ENCODE measurements at regions not wholly inside any gene's neighbourhood (a gene's known extent, or its start where the extent isn't known, plus 50 kb on each side); places are given as distances from the start of the nearest gene placed in this dataset.

- TF ChIP-seq CTCF (IDR thresholded peaks at IDR 0.05; ENCODE audit: control extremely low read depth, extremely low read depth, low read depth, missing control alignments): no peak
- DNase-seq (ENCODE audit: extremely low spot score): no peak
- CTCF ChIA-PET: no interaction called here
- POLR2A ChIA-PET: no interaction called here
Measured at GRCh38 chr5:2113348-2114131, 230.8 kb upstream of the IRX4 start.

GRCh38 chr5:2112173-2113025, 229.7 kb upstream of the IRX4 start:
- no peak for DNase-seq (ENCODE audit: extremely low spot score)
- ChIA-PET CTCF (interaction anchor here (1.4 kb wide), 1 partner anchor 9 kb away, joined by 3 read pairs; no protein-coding TSS in a partner anchor), POLR2A (no interaction called here)

GRCh38 chr5:2111569-2112105, 228.9 kb upstream of the IRX4 start:
- CTCF ChIA-PET: interaction anchor here (1.4 kb wide), 1 partner anchor 10 kb away, joined by 3 read pairs; no protein-coding TSS in a partner anchor
- POLR2A ChIA-PET: no interaction called here
- TF ChIP-seq CTCF (IDR thresholded peaks at IDR 0.05; ENCODE audit: control extremely low read depth, extremely low read depth, low read depth, missing control alignments): no peak
- DNase-seq (ENCODE audit: extremely low spot score): no peak

More at GRCh38 chr5:2112173-2113025, 229.7 kb upstream of the IRX4 start:
- TF ChIP-seq CTCF (IDR thresholded peaks at IDR 0.05; ENCODE audit: control extremely low read depth, extremely low read depth, low read depth, missing control alignments): no peak

- no peak for TF ChIP-seq CTCF (IDR thresholded peaks at IDR 0.05; ENCODE audit: control extremely low read depth, extremely low read depth, low read depth, missing control alignments)
Measured at GRCh38 chr5:2110934-2111462, 228.3 kb upstream of the IRX4 start.

GRCh38 chr5:2110137-2110933, 227.6 kb upstream of the IRX4 start:
- TF ChIP-seq CTCF (IDR thresholded peaks at IDR 0.05; ENCODE audit: control extremely low read depth, extremely low read depth, low read depth, missing control alignments): no peak
- ChIA-PET POLR2A (no interaction called here), CTCF (no interaction called here)
- DNase-seq (ENCODE audit: extremely low spot score): no peak

More at GRCh38 chr5:2110934-2111462, 228.3 kb upstream of the IRX4 start:
- CTCF ChIA-PET: interaction anchor here (1.4 kb wide), 1 partner anchor 10 kb away, joined by 3 read pairs; no protein-coding TSS in a partner anchor
- no peak for DNase-seq (ENCODE audit: extremely low spot score)
- POLR2A ChIA-PET: no interaction called here
